ENCODE measurements at regions not wholly inside any gene's neighbourhood (a gene's known extent, or its start where the extent isn't known, plus 50 kb on each side); places are given as distances from the start of the nearest gene placed in this dataset.

- no peak overlapping the region for H3K4me3 ChIP-seq (ENCODE audit: low read depth, low read length)
- no peak for DNase-seq (ENCODE audit: low read depth)
- TF ChIP-seq CTCF (IDR thresholded peaks at IDR 0.05; ENCODE audit: low read depth, low read length, missing control alignments): no peak
Observed at GRCh38 chr22:48396785-48397530, 1430.7 kb downstream of the BRD1 start.

- no peak overlapping the region for H3K4me3 ChIP-seq (ENCODE audit: low read depth, low read length)
- DNase-seq (ENCODE audit: low read depth): no peak
- TF ChIP-seq CTCF (IDR thresholded peaks at IDR 0.05; ENCODE audit: low read depth, low read length, missing control alignments): no peak
Observed at GRCh38 chr22:48396091-48396784, 1431.4 kb downstream of the BRD1 start.

- DNase-seq (ENCODE audit: low read depth): no peak
- no peak for TF ChIP-seq CTCF (IDR thresholded peaks at IDR 0.05; ENCODE audit: low read depth, low read length, missing control alignments)
- H3K4me3 ChIP-seq (ENCODE audit: low read depth, low read length): no peak overlapping the region
Observed at GRCh38 chr22:48395201-48395600, 1432.5 kb downstream of the BRD1 start.

- H3K4me3 ChIP-seq (ENCODE audit: low read depth, low read length): no peak overlapping the region
- TF ChIP-seq CTCF (IDR thresholded peaks at IDR 0.05; ENCODE audit: low read depth, low read length, missing control alignments): no peak
- DNase-seq (ENCODE audit: low read depth): no peak
Observed at GRCh38 chr22:48394787-48395186, 1432.9 kb downstream of the BRD1 start.

- H3K4me3 ChIP-seq (ENCODE audit: low read depth, low read length): no peak overlapping the region
- no peak for TF ChIP-seq CTCF (IDR thresholded peaks at IDR 0.05; ENCODE audit: low read depth, low read length, missing control alignments)
Observed at GRCh38 chr22:48393885-48394284, 1433.8 kb downstream of the BRD1 start.

GRCh38 chr22:48393041-48393370, 1434.7 kb downstream of the BRD1 start:
- no peak overlapping the region for H3K4me3 ChIP-seq (ENCODE audit: low read depth, low read length)
- no peak for DNase-seq (ENCODE audit: low read depth)
- TF ChIP-seq CTCF (IDR thresholded peaks at IDR 0.05; ENCODE audit: low read depth, low read length, missing control alignments): no peak

More at GRCh38 chr22:48393885-48394284, 1433.8 kb downstream of the BRD1 start:
- DNase-seq (ENCODE audit: low read depth): no peak
